Choroid plexus epithelial cell (primary cell): ENCODE measurements at regions not wholly inside any gene's neighbourhood (a gene's known extent, or its start where the extent isn't known, plus 50 kb on each side); places are given as distances from the start of the nearest gene placed in this dataset.
A peak's percentile ranks its signal among the peaks of the same experiment; 100 is the strongest.

Experiments used
- DNase-seq: peaks from one replicate; pipeline ENCODE4 v3.0.0-alpha.2; 2010; ENCODE audit warnings: low read depth
- H3K4me3 ChIP-seq: 2 replicates; pipeline ENCODE4 v1.5.1; 2011; ENCODE audit warnings: low read depth, mild to moderate bottlenecking, control low read depth, low read length, moderate library complexity
- CTCF ChIP-seq: conservative IDR thresholded peaks from 2 replicates; pipeline ENCODE4 v1.5.1; 2011; ENCODE audit warnings: low read depth, mild to moderate bottlenecking, control low read depth, inconsistent platforms, low read length, moderate library complexity

- no peak overlapping the region for H3K4me3 ChIP-seq
- no peak for DNase-seq
- no peak for TF ChIP-seq CTCF
Observed at GRCh38 chr6:153856929-153857376, 182.1 kb upstream of the OPRM1 start.

GRCh38 chr6:153852481-153852880, 186.6 kb upstream of the OPRM1 start:
- no peak overlapping the region for H3K4me3 ChIP-seq
- no peak for TF ChIP-seq CTCF
- peak; percentile 63 for DNase-seq

- no peak for DNase-seq
- no peak for TF ChIP-seq CTCF
- H3K4me3 ChIP-seq = no peak overlapping the region
Observed at GRCh38 chr6:153852034-153852433, 187.0 kb upstream of the OPRM1 start.

- no peak for TF ChIP-seq CTCF
- peak; percentile 56 for DNase-seq
- H3K4me3 ChIP-seq = no peak overlapping the region
Observed at GRCh38 chr6:153849072-153849779, 189.8 kb upstream of the OPRM1 start.

GRCh38 chr6:153843420-153843819, 195.6 kb upstream of the OPRM1 start:
- H3K4me3 ChIP-seq = no peak overlapping the region
- TF ChIP-seq CTCF = no peak
- no peak for DNase-seq

- no peak overlapping the region for H3K4me3 ChIP-seq
- no peak for TF ChIP-seq CTCF
- no peak for DNase-seq
Observed at GRCh38 chr6:153842491-153842890, 196.5 kb upstream of the OPRM1 start.
